RWPE1 (cell line): ENCODE measurements at regions not wholly inside any gene's neighbourhood (a gene's known extent, or its start where the extent isn't known, plus 50 kb on each side); places are given as distances from the start of the nearest gene placed in this dataset.

Source experiments
- CTCF ChIA-PET: fragments of 350-600 bp; sonication (Branson Sonifier 250); formaldehyde crosslinking; extraction: SDS; loops from one replicate; lab custom pipeline; 2021; lab: Yijun Ruan, JAX
- POLR2A ChIA-PET: fragments of 400-600 bp; formaldehyde crosslinking; extraction: SDS; loops from one replicate; lab custom pipeline; 2020; ENCODE audit warnings: antibody characterized with exemption; ENCODE audit not compliant: low non-redundant PET; lab: Yijun Ruan, JAX
- DNase-seq: peaks from one replicate; pipeline ENCODE4 v3.0.0; 2012; ENCODE audit warnings: low spot score
- H3K27ac ChIP-seq: fragments of 450-650 bp; 2 replicates; pipeline ENCODE4 v1.5.1; 2017
- TF ChIP-seq, protein P1 (sequence below): fragments of 450-650 bp; conservative IDR thresholded peaks from 2 replicates; pipeline ENCODE4 v1.5.1; 2017; ENCODE audit warnings: low read depth, mild to moderate bottlenecking

DNA sequence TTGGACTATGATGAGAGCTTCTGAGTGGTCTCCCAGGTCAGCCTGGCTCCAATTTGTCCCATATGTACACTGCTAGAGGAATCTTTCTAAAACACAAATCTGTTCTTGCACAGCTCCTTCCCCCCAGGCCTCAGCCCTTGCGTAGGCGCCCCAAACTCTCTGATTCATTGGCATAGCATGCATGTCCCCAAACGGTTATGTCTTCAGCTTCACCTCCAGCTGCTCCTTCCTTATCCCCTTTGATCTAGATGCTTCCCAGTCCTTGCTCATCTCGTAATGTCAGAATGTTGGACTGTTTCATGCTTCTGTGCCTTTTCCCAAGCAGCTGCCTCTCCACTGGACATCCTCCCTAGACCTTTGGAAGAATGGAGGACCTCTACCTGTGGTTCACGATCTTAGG lies 60.1 kb upstream of the BASP1 start:
- POLR2A ChIA-PET, result interaction anchor here (0.5 kb wide), 1 partner anchor 480 kb away, joined by 4 read pairs; no protein-coding TSS in a partner anchor
- H3K27ac ChIP-seq, result no peak overlapping the region

DNA sequence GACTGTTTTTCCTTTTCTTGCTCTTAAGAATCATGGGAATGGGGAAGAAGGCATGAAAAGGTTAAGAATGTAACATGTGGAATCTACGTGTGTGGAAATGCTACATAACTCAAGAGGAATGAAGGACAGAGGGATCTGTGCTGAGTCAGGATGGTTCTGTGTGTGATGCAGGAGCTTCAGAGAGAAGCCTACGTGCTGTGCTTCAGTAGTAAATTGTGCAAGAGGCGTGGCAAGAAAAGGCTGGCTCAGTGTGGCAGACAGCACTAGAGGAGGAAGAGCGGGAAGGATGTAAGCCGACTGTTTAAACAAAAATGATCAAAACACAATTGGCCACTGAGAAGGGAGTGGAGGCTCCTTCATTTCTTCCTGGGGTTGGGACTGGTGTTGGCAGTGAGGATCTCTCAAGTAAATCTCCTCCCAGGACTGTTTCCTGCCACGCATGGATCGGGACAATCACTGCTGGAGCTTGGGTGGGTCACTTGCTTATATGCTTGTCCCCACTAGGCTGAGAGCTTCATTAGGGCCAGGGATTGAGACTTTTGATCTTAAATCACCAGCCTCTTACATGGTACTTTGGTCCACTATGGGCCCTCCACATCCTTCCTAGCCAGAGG lies 59.4 kb upstream of the BASP1 start:
- TF ChIP-seq, protein P1, sequence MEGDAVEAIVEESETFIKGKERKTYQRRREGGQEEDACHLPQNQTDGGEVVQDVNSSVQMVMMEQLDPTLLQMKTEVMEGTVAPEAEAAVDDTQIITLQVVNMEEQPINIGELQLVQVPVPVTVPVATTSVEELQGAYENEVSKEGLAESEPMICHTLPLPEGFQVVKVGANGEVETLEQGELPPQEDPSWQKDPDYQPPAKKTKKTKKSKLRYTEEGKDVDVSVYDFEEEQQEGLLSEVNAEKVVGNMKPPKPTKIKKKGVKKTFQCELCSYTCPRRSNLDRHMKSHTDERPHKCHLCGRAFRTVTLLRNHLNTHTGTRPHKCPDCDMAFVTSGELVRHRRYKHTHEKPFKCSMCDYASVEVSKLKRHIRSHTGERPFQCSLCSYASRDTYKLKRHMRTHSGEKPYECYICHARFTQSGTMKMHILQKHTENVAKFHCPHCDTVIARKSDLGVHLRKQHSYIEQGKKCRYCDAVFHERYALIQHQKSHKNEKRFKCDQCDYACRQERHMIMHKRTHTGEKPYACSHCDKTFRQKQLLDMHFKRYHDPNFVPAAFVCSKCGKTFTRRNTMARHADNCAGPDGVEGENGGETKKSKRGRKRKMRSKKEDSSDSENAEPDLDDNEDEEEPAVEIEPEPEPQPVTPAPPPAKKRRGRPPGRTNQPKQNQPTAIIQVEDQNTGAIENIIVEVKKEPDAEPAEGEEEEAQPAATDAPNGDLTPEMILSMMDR, result no peak
- H3K27ac ChIP-seq, result no peak overlapping the region
- ChIA-PET POLR2A (no interaction called here), CTCF (interaction anchor here (0.6 kb wide), 1 partner anchor 25 kb away, joined by 3 read pairs; no protein-coding TSS in a partner anchor)
- DNase-seq, result no peak

More for the DNA sequence above, 60.1 kb upstream of the BASP1 start:
- TF ChIP-seq, protein P1, result no peak
- CTCF ChIA-PET, result interaction anchor here (0.5 to 0.6 kb wide), 2 partner anchors 25 to 69 kb away, joined by 3 read pairs; no protein-coding TSS in a partner anchor
- no peak for DNase-seq

DNA sequence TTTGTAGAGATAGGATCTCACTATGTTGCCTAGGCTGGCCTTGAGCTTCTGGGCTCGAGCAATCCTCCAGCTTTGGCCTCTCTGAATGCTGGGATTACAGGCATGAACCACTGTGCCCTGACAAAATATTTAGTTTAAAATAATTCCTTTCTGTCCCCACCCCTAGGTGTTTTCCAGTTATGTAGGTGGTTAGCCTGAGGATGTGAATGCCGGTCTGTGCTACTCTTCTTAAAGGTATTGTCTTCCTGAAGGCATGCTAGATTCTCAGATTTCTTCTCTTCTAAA lies 56.7 kb upstream of the BASP1 start:
- POLR2A ChIA-PET, result no interaction called here
- TF ChIP-seq, protein P1, result no peak

DNA sequence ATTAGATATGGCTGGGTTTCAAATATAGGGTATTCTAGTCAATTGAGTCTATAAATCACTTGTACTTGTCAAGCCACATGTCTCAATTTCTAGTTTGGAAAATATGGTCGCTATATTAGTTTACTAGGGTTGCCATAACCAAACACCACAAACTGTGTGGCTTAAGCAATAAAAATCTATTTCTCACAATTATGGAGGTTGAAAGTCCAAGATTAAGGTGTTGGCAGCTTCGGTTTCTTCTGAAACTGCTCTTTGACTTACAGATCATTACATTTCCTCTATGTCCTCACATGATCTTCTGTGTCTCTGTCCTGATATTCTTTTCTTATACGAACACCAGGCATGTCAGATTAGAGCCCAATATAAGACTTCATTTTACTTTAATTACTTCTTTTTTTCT lies 55.8 kb upstream of the BASP1 start:
- CTCF ChIA-PET, result no interaction called here
- TF ChIP-seq, protein P1, result no peak
- no peak for DNase-seq
- POLR2A ChIA-PET, result no interaction called here
- H3K27ac ChIP-seq, result no peak overlapping the region

More for the DNA sequence above, 56.7 kb upstream of the BASP1 start:
- CTCF ChIA-PET, result interaction anchor here (0.7 kb wide), 1 partner anchor 28 kb away, joined by 4 read pairs; no protein-coding TSS in a partner anchor
- DNase-seq, result no peak
- H3K27ac ChIP-seq, result no peak overlapping the region

DNA sequence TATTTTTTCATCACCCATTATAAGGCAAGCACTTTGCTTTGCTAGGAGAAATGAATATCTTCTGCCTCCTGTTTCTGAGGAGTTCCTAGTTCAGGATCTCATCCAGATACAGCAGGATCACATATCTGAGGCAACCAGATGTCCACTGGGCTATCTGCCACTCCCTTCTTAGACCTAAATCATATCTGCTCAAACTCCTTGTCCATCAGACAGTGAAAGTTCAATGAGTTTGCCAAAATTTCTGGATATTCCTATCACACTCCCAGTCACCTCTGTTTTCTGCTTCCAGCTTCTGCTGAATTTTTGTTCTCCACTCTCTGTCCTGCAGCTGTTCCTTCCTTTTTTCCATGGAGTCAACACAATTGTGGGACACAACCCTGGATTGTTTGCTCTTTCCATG lies 54.2 kb upstream of the BASP1 start:
- CTCF ChIA-PET, result no interaction called here
- POLR2A ChIA-PET, result no interaction called here

DNA sequence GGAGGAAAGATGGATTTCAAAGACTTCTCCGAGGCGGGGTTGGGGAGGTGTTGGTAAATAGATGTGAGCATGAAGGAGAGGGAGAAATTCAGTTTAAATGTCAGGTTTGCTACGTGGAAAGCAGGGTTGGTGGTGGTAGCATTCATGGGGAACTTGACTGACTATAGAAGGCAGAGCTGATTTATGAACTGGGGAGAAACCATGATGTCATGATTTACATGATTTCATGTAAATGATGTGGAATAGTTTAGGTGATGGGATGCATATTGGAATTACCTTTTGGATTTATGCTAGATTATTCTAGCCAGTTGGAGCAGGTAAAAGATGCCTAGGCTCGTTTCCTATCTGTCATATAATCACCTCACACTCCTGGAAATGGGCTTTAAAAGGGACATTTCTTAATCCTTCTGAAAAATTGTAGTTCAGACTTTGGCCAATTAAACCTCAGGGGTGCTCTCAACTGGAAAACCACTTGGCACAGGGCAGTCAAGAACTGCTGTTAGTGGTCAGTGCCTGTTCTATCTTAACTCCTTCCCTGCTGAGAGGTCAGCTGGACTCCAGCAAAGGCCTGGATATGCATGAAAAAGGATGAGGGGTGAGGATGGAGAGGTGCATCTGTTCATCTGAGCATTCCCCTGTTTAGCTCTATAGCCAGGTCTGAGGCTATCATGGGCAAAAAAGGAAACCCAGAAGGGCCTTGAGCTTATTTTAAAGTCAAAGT lies 50.1 kb upstream of the BASP1 start:
- DNase-seq, result no peak
- no peak overlapping the region for H3K27ac ChIP-seq
- TF ChIP-seq, protein P1, result no peak
- POLR2A ChIA-PET, result no interaction called here
- CTCF ChIA-PET, result interaction anchor here (0.5 kb wide), 1 partner anchor 1065 kb away, joined by 3 read pairs; no protein-coding TSS in a partner anchor

More for the DNA sequence above, 54.2 kb upstream of the BASP1 start:
- H3K27ac ChIP-seq, result no peak overlapping the region
- TF ChIP-seq, protein P1, result no peak
- DNase-seq, result no peak
